ENCODE measurements at regions not wholly inside any gene's neighbourhood (a gene's known extent, or its start where the extent isn't known, plus 50 kb on each side); places are given as distances from the start of the nearest gene placed in this dataset.

DNA sequence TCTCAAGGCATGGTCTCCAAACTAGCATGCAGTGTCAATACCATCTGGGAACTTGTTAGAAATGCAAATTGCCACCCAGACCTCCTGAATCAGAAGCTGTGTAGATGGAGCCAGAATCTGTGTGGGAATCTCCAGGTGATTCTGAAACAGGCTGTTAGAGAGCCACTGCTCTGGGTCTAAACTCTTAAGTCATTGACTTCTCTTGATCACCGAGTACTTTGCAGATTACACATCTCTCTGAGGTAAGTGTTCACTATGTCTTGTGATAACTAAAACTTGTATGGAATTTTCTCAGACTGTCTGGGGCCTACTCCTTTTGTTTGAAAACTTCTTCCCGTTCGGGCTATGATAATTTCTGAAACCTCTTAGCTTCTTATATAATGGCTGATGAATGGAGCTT, 315.6 kb downstream of the EDEM1 start:
- TF ChIP-seq, protein P1, sequence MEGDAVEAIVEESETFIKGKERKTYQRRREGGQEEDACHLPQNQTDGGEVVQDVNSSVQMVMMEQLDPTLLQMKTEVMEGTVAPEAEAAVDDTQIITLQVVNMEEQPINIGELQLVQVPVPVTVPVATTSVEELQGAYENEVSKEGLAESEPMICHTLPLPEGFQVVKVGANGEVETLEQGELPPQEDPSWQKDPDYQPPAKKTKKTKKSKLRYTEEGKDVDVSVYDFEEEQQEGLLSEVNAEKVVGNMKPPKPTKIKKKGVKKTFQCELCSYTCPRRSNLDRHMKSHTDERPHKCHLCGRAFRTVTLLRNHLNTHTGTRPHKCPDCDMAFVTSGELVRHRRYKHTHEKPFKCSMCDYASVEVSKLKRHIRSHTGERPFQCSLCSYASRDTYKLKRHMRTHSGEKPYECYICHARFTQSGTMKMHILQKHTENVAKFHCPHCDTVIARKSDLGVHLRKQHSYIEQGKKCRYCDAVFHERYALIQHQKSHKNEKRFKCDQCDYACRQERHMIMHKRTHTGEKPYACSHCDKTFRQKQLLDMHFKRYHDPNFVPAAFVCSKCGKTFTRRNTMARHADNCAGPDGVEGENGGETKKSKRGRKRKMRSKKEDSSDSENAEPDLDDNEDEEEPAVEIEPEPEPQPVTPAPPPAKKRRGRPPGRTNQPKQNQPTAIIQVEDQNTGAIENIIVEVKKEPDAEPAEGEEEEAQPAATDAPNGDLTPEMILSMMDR (IDR thresholded peaks at IDR 0.05) = no peak
- TF ChIP-seq POLR2A (IDR thresholded peaks at IDR 0.05) = no peak
- no peak for TF ChIP-seq POLR2AphosphoS5 (IDR thresholded peaks at IDR 0.05)

Data from stomach (tissue), 4 donors.